Left cardiac atrium (tissue), 4 donors: ENCODE measurements at regions not wholly inside any gene's neighbourhood (a gene's known extent, or its start where the extent isn't known, plus 50 kb on each side); places are given as distances from the start of the nearest gene placed in this dataset.
"Not testable (repeated sequence)": the region's sequence is repeated elsewhere in the genome, so short reads cannot be mapped to it uniquely, and the experiment has no call there.

ENCODE experiments used
- ATAC-seq, 2 donors: fragments of 200-7000 bp; cut with Tn5 transposase; one replicate each; pipeline ENCODE4 v1.9.1; 2020; ENCODE audit warnings: mild to moderate bottlenecking in 2 of 2, moderate library complexity in 2 of 2
- DNase-seq: peaks from one replicate; pipeline ENCODE4 v3.0.0-alpha.2; 2020
- intact Hi-C, 2 donors: fragments of 100-400 bp; cut with DNase I; formaldehyde crosslinking; loops; one replicate each; pipeline versions ENCODE4 v1.14.1 to v1.15.1; 2022 to 2023
- donor health status: DM: no; HTN: yes; CAD: no.
- donor health status: DM: no; HTN: yes; CAD: no; lungs with severe emphysema.
- donor health status: DM: yes; HTN: yes; CAD: no.
- donor health status: Dilated cardiomyopathy.

DNA sequence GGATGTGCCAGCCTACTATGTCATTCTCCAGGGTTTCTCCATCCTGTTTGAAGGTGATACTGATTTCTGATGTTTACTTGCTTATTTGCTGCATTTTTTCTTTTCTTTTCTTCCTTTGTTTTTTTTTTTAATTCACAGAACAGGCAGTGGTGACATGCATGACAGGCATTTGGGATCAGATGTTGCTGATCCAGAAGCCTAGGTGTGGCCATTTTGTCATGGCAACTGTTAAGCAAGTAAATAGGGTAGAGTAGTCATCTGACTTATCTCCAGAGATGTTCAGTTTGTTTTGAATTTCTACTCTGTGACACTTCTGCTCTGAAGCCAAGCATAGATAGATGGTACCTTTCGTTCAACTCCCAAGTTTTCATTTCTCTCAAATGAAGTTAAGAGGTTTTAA is 85.4 kb upstream of the IKBKE start:
- intact Hi-C loops, ATAC-seq, DNase-seq: not testable (repeated sequence)

- ATAC-seq: peak; percentile 23 to 56
- DNase-seq, intact Hi-C loops: not testable (repeated sequence)
Measured at GRCh38 chr1:206387631-206388030, 82.6 kb upstream of the IKBKE start.

GRCh38 chr1:206391903-206392302 is 78.4 kb upstream of the IKBKE start:
- ATAC-seq, DNase-seq, intact Hi-C loops: not testable (repeated sequence)

- ATAC-seq, intact Hi-C loops, DNase-seq: not testable (repeated sequence)
Measured at GRCh38 chr1:206397501-206397900, 72.8 kb upstream of the IKBKE start.

GRCh38 chr1:206398261-206398660 is 72.0 kb upstream of the IKBKE start:
- ATAC-seq, DNase-seq, intact Hi-C loops: not testable (repeated sequence)

DNA sequence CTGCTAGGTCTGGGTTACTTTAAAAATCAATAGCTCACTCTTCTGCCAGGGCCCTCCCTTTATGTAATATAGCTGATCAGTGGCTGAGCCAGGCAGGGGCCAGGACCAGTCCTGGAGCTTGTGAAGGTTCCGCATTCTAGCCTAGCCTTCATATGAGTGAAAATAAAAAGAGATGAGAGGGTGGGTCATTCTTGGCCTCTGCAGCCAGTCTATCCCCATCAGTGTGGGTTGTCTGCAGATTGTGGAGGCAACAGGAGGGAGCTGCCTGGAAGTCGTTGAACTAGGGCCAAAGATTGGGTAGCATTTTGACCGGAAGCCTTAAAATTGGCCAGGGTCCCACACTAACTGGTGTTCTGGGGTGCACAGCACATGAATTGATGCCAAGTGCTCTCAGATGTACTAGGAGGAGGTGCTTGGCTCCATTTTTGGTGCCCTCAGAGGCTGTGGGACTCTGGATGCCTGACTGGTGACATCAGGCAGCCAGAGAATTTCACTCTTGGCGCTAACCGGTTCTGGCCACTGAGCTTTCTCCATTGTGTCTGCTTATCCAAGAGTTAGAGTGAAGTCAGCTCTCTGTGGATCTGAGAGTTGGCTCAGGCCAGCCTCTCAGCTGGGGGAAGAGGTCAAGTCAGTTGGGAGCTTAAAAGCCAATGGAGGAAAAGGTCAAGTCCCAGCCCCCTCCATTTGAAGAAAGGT is 66.5 kb upstream of the IKBKE start:
- ATAC-seq: peak; percentile 92 to 95
- DNase-seq: peak; percentile 42
- intact Hi-C loops: not testable (repeated sequence)

GRCh38 chr1:206404309-206405027 is 65.8 kb upstream of the IKBKE start:
- ATAC-seq: peak; percentile 43 to 66
- intact Hi-C loops, DNase-seq: not testable (repeated sequence)

GRCh38 chr1:206405282-206405681 is 65.0 kb upstream of the IKBKE start:
- intact Hi-C loops, DNase-seq: not testable (repeated sequence)
- peak; percentile 5 to 9 for ATAC-seq

- DNase-seq, intact Hi-C loops, ATAC-seq: not testable (repeated sequence)
Measured at GRCh38 chr1:206408371-206409288, 61.6 kb upstream of the IKBKE start.

DNA sequence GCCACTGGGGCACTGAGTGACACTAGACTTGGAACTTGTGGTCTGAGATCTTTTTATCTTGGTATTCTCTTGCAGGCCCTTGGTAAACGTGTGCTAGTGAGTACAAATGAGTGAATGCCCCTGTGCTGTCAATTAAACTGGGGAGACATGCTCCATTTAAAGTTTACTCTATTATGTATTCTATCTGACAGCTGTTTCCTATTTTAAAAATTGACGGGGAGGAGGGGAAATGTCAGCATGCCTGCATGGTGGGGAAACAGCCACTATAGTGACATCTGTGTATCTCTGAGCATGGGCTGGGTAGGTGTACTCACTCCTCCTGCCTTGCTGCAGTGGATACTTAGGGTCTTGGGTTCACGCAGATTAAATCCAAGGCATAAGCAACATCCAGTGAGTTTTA is 59.0 kb upstream of the IKBKE start:
- DNase-seq (no peak), ATAC-seq (no peak)
- intact Hi-C loops: no loop called here

GRCh38 chr1:206415942-206416341 is 54.3 kb upstream of the IKBKE start:
- DNase-seq (no peak), ATAC-seq (peak in 1 of 2 donors; percentile 8)
- intact Hi-C loops: no loop called here

DNA sequence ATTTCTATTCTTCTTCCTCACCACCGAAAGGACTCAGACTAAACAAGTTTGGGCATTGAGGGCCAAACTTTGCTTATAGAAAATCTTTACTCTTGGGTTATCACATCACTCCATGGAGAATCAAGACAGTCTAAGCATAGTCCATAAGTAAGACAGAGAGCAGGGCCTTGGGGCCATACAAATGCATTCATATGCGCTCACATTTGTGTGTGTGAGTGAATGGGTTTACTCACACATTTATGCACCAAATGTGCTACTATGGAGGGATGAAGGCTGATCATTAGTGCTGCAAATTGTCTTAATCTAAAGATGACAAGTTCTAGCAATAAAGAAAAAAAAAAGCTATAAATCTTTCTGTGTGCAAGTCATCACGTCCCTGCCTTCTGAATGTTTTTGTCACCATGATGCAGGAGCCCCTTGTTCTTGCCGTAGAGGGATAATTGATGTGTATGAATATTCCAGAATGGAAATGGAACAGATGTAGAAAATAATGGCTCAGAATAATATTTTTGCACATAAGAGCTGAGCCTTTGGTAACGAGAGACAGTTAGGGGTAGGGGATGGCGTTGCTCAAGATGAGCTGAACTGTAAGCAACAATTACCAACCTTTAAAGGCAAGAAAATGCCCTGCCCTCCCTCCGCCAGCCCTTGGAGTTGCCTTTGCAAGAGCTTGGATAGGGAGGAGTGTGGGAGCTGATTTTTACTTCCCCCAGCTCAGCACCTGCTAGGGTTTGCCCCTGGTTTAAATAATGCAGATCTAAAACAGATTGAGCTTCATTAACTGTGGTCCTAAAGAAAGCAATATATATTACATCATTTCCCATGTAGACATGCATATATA is 52.3 kb upstream of the IKBKE start:
- DNase-seq: no peak
- no peak for ATAC-seq
- intact Hi-C loops: no loop called here

- ATAC-seq (no peak), DNase-seq (no peak)
- intact Hi-C loops: no loop called here
Measured at GRCh38 chr1:206419250-206419649, 51.0 kb upstream of the IKBKE start.

GRCh38 chr1:206419783-206420182 is 50.5 kb upstream of the IKBKE start:
- intact Hi-C loops: no loop called here
- ATAC-seq (peak in 1 of 2 donors; percentile 47), DNase-seq (no peak)

GRCh38 chr1:206420471-206420870 is 49.8 kb upstream of the IKBKE start:
- no peak for DNase-seq
- no peak for ATAC-seq
- intact Hi-C loops: no loop called here
